Heart left ventricle (tissue), 16 donors: ENCODE measurements at regions not wholly inside any gene's neighbourhood (a gene's known extent, or its start where the extent isn't known, plus 50 kb on each side); places are given as distances from the start of the nearest gene placed in this dataset.
A peak's percentile ranks its signal among the peaks of the same experiment; 100 is the strongest.
"Not testable (repeated sequence)": the region's sequence is repeated elsewhere in the genome, so short reads cannot be mapped to it uniquely, and the experiment has no call there.

ENCODE experiments used
- ATAC-seq, 4 donors: fragments of 200-7000 bp; cut with Tn5 transposase; one replicate each; pipeline ENCODE4 v1.9.1; 2020 to 2022; ENCODE audit warnings: moderate library complexity in 4 of 4, mild to moderate bottlenecking in 3 of 4, moderate number of reproducible peaks in 1 of 4
- DNase-seq, 5 donors: peaks; one replicate each; pipeline ENCODE4 v3.0.0-alpha.2; 2020
- H3K27ac ChIP-seq, 12 donors: fragments of 200-600 bp; sonication (generic) in 4 of 12; one replicate each; pipeline versions ENCODE4 v1.5.0 to v1.8.0; 2016 to 2022; ENCODE audit warnings: mild to moderate bottlenecking in 2 of 12
- H3K27me3 ChIP-seq, 9 donors: fragments of 200-600 bp; sonication (generic) in 2 of 9; one replicate each; pipeline versions ENCODE4 v1.5.1 to v1.8.0; 2016 to 2022; ENCODE audit warnings: mild to moderate bottlenecking in 3 of 9
- H3K36me3 ChIP-seq, 9 donors: fragments of 200-600 bp; sonication (generic) in 2 of 9; one replicate each; pipeline versions ENCODE4 v1.5.0 to v1.8.0; 2018 to 2022; ENCODE audit warnings: mild to moderate bottlenecking in 2 of 9
- H3K4me1 ChIP-seq, 12 donors: fragments of 200-600 bp; sonication (generic) in 4 of 12; one replicate each; pipeline versions ENCODE4 v1.5.0 to v1.8.0; 2016 to 2022; ENCODE audit warnings: mild to moderate bottlenecking in 3 of 12
- H3K4me3 ChIP-seq, 12 donors: fragments of 200-600 bp; sonication (generic) in 4 of 12; one replicate each; pipeline versions ENCODE4 v1.5.0 to v1.8.0; 2017 to 2022; ENCODE audit warnings: mild to moderate bottlenecking in 9 of 12, moderate library complexity in 4 of 12
- H3K9me3 ChIP-seq, 12 donors: fragments of 200-600 bp; sonication (generic) in 4 of 12; one replicate each; pipeline versions ENCODE4 v1.5.0 to v1.8.0; 2016 to 2022; ENCODE audit warnings: mild to moderate bottlenecking in 1 of 12
- POLR2A ChIP-seq, 2 donors: fragments of 450-650 bp; IDR thresholded peaks; one replicate each; pipeline ENCODE4 v1.6.1; 2017; ENCODE audit warnings: antibody characterized with exemption in 2 of 2, mild to moderate bottlenecking in 2 of 2, moderate library complexity in 2 of 2
- WGBS, 4 donors: extraction: QIAGEN DNeasy Blood & Tissue Kit in 2 of 4; methylation state at CpG; one replicate each; pipeline versions ENCODE4 v1.1.5 to v1.1.7; 2013 to 2018; 5-methylcytosine and 5-hydroxymethylcytosine counted together
- intact Hi-C, 10 donors: fragments of 100-400 bp; cut with DNase I; formaldehyde crosslinking; loops; one replicate each; pipeline versions ENCODE4 v1.11.1 to v1.14.2; 2022
- TF ChIP-seq, protein P1 (sequence below), 12 donors: fragments of 200-600 bp; sonication (generic) in 4 of 12; IDR thresholded peaks; one replicate each; pipeline versions ENCODE4 v1.5.0 to v1.8.0; 2018 to 2022; ENCODE audit warnings: antibody characterized with exemption in 12 of 12, mild to moderate bottlenecking in 5 of 12
- donor health status: ischemic (EF 13 %, LVEDD 7.1; RV severe dilation, severe dysfunction).
- donor health status: healthy with polysubstance abuse.
- donor health status: DM: no; HTN: yes; CAD: no.
- donor health status: DM: no; HTN: no; CAD: no.
- donor health status: ischemic (EF 25% LVEDD 6.9; RV normal size, moderate dysfunction).
- donor health status: ischemic (EF 25% LVEDD 5.7; RV mildly dilated, moderate dysfunction).
- donor health status: healthy.
- donor health status: DM: yes; HTN: yes; CAD: no.
- donor health status: ischemic (EF 35%, LVEDD 5.7; RV mildly dilated, moderate dysfunction).
- donor health status: nonischemic (EF 11% LVEDD 7.7; RV severe dilation, severe dysfunction).
- donor health status: DM: yes; HTN: yes; CAD: no.
- donor health status: PGD.
- donor health status: ischemic (EF 29% LVEDD 5.4; RV normal size, mild dysfunction).
- donor health status: nonischemic (EF 23%, LVEDD 6.1; RV moderate dilation, normal function).

DNA sequence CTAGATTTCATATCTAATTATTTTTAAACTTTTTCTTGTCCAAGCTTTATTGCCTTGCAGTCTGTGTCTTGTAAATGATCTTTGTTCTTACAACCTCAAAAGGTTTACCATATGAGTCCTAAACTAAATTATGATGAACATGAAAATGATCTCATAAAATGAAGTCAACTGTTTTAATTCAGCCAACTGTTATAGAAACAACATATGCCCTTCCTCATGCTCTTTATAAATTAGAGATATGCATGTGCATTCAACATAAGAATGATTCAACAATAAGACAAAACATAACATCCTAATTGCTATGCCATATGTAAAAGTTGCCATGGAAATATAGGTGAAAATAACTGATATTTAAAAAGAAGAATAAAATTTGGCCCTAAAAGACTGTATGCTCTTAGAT is 774.4 kb downstream of the LUZP2 start:
- Histone ChIP-seq H3K36me3 (no peaks in the 10 kb centered on the region), H3K27me3 (no peaks in the 10 kb centered on the region), H3K4me1 (no peaks in the 10 kb centered on the region), H3K9me3 (peaks cover 0 to 7% (median 0%) of the 10 kb centered on the region in 12 donors), H3K4me3 (no peak overlapping the region), H3K27ac (no peak overlapping the region)
- no peak for DNase-seq
- TF ChIP-seq, protein P1, sequence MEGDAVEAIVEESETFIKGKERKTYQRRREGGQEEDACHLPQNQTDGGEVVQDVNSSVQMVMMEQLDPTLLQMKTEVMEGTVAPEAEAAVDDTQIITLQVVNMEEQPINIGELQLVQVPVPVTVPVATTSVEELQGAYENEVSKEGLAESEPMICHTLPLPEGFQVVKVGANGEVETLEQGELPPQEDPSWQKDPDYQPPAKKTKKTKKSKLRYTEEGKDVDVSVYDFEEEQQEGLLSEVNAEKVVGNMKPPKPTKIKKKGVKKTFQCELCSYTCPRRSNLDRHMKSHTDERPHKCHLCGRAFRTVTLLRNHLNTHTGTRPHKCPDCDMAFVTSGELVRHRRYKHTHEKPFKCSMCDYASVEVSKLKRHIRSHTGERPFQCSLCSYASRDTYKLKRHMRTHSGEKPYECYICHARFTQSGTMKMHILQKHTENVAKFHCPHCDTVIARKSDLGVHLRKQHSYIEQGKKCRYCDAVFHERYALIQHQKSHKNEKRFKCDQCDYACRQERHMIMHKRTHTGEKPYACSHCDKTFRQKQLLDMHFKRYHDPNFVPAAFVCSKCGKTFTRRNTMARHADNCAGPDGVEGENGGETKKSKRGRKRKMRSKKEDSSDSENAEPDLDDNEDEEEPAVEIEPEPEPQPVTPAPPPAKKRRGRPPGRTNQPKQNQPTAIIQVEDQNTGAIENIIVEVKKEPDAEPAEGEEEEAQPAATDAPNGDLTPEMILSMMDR (IDR thresholded peaks at IDR 0.05), result no peak
- TF ChIP-seq POLR2A (IDR thresholded peaks at IDR 0.05), result no peak
- intact Hi-C loops, result no loop called here
- no peak for ATAC-seq

DNA sequence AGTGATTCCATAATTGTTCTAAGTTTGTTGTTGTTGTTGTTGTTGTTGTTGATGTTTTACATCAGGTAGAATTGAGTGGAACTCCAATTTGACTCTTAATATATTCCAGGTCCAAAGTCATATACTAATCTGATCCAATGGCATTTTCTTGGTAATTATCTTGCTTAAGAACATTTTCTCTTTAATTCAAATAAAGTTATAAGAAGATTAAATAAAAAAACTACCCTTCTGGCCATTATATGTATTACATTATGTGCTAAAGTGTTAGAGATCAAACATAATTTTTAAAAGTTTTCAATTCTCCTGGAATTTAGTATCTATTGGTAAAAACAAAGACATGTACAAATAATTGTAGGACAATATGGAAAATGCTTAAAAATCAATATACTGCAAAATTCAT is 775.4 kb downstream of the LUZP2 start:
- no peak for TF ChIP-seq POLR2A (IDR thresholded peaks at IDR 0.05)
- TF ChIP-seq, protein P1 (IDR thresholded peaks at IDR 0.05), result peak in 3 of 12 donors; percentile 10 to 59 (median 28)
- Histone ChIP-seq H3K4me3 (no peak overlapping the region), H3K27ac (no peak overlapping the region), H3K9me3 (peaks cover 0 to 7% (median 0%) of the 10 kb centered on the region in 12 donors), H3K4me1 (no peaks in the 10 kb centered on the region), H3K36me3 (no peaks in the 10 kb centered on the region), H3K27me3 (no peaks in the 10 kb centered on the region)
- DNase-seq, result no peak
- intact Hi-C loops, result no loop called here
- ATAC-seq, result no peak

DNA sequence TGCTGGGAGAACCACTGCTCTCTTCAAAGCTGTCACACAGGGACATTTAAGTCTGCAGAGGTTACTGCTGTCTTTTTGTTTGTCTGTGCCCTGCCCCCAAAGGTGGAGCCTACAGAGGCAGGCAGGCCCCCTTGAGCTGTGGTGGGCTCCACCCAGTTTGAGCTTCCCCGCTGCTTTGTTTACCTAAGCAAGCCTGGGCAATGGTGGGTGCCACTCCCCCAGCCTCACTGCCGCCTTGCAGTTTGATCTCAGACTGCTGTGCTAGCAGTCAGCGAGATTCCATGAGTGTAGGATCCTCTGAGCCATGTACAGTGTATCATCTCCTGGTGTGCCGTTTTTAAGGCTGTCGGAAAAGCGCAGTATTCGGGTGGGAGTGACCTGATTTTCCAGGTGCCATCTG is 784.0 kb downstream of the LUZP2 start:
- H3K36me3 ChIP-seq, H3K9me3 ChIP-seq, H3K27me3 ChIP-seq, intact Hi-C loops, DNase-seq, ATAC-seq, H3K27ac ChIP-seq, H3K4me3 ChIP-seq, H3K4me1 ChIP-seq: not testable (repeated sequence)
- WGBS, 4 donors, result 68 to 86% (median 76%) methylated on average over 6 to 7 of the region's 7 CpGs

DNA sequence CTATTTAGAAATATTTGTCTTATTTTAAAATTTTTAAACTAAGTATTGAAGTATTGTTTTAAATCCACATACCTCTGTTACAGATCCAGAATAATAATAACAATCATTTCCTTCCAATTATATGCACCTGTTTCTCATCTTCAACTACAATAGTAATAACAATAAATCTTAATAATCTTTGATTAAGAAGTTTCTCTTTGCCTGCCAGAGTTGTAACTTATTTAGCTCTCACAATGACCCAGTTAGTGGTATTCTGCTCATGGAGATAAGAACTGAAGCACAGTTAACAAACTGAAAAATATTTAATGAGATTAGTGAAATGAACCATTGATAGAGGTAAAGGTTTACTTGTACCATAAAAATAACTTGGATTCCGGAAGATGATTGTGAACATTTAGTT is 796.3 kb downstream of the LUZP2 start:
- no peaks in the 10 kb centered on the region for H3K4me1 ChIP-seq
- ATAC-seq (no peak), DNase-seq (no peak)
- intact Hi-C loops, result no loop called here
- WGBS, 4 donors, result 80 to 86% (median 83%) methylated on average over 1 of the region's 1 CpG
- H3K27ac ChIP-seq, result no peak overlapping the region
- no peaks in the 10 kb centered on the region for H3K36me3 ChIP-seq
- H3K27me3 ChIP-seq, result no peaks in the 10 kb centered on the region
- TF ChIP-seq POLR2A (IDR thresholded peaks at IDR 0.05), result no peak
- TF ChIP-seq, protein P1 (IDR thresholded peaks at IDR 0.05), result no peak
- H3K9me3 ChIP-seq, result peaks cover 0 to 10% (median 0%) of the 10 kb centered on the region in 12 donors
- no peak overlapping the region for H3K4me3 ChIP-seq

DNA sequence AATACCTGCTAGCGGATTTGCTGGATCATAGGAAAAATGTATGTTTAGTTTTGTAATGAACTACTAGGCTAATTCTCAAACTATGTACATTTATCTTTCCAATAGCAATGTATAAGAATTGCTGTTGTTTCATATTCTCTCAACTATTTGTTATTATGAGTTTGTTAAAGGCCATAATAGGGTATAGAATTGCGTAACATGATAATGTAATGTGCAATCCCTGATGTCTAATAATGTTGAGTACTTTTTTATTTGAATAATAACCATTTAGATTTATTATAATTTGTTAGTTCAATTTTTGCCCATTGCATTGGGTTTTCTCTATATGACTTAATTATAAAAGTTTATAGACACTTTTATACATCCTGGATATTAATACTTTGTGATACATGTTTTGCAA is 801.6 kb downstream of the LUZP2 start:
- 89 to 98% (median 95%) methylated on average over 2 of the region's 2 CpGs for WGBS, 4 donors
- Histone ChIP-seq H3K27me3 (no peaks in the 10 kb centered on the region), H3K27ac (no peak overlapping the region), H3K4me3 (no peak overlapping the region), H3K36me3 (no peaks in the 10 kb centered on the region), H3K9me3 (peaks cover 0 to 18% (median 0%) of the 10 kb centered on the region in 12 donors), H3K4me1 (no peaks in the 10 kb centered on the region)
- TF ChIP-seq POLR2A (IDR thresholded peaks at IDR 0.05), result no peak
- TF ChIP-seq, protein P1 (IDR thresholded peaks at IDR 0.05), result no peak
- ATAC-seq (no peak), DNase-seq (no peak)
- intact Hi-C loops, result no loop called here
